ENCODE measurements at regions not wholly inside any gene's neighbourhood (a gene's known extent, or its start where the extent isn't known, plus 50 kb on each side); places are given as distances from the start of the nearest gene placed in this dataset.
A peak's percentile ranks its signal among the peaks of the same experiment; 100 is the strongest.

GRCh38 chr9:2465921-2466460 lies 155.6 kb upstream of the VLDLR start (continued):
- TF ChIP-seq, protein P1, sequence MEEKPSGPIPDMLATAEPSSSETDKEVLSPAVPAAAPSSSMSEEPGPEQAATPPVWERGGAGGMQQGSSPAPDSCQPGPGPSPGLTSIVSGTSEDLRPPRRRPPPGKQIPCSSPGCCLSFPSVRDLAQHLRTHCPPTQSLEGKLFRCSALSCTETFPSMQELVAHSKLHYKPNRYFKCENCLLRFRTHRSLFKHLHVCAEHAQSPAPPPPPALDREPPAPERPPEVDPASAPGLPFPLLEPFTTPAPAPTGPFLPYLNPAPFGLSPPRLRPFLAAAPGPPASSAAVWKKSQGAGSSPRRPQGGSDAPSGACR (CRISPR knock-in tag; IDR thresholded peaks at IDR 0.05) = no peak
- TF ChIP-seq ATF2 (CRISPR knock-in tag; IDR thresholded peaks at IDR 0.05) (peak; percentile 70; the same call in 1 of the 2 replicates), ZNF331 (CRISPR knock-in tag; IDR thresholded peaks at IDR 0.05) (peak; percentile 40; the same call in 1 of the 2 replicates), CEBPB (IDR thresholded peaks at IDR 0.05; ENCODE audit: borderline replicate concordance, low read depth, low read length) (peak; percentile 80), MAFF (IDR thresholded peaks at IDR 0.05; ENCODE audit: low read depth, low read length) (peak; percentile 80), ATF4 (CRISPR knock-in tag; IDR thresholded peaks at IDR 0.05) (peak in 1 of 2 experiments; percentile 59; a peak in 2 of 4 replicates), ZSCAN9 (CRISPR knock-in tag; IDR thresholded peaks at IDR 0.05; ENCODE audit: borderline replicate concordance) (0 out of 2 replicates have a peak, but pooled peaks have one; percentile 28), ZGPAT (CRISPR knock-in tag; IDR thresholded peaks at IDR 0.05) (0 out of 2 replicates have a peak, but pooled peaks have one; percentile 27), FOXO1 (CRISPR knock-in tag; IDR thresholded peaks at IDR 0.05) (no peak), ZNF644 (CRISPR knock-in tag; IDR thresholded peaks at IDR 0.05; ENCODE audit: low read depth) (peak; percentile 84), HOMEZ (CRISPR knock-in tag; IDR thresholded peaks at IDR 0.05; ENCODE audit: low read depth) (peak; percentile 69; the same call in 1 of the 2 replicates), NFYC (CRISPR knock-in tag; IDR thresholded peaks at IDR 0.05) (0 out of 2 replicates have a peak, but pooled peaks have one; percentile 21), THAP11 (CRISPR knock-in tag; IDR thresholded peaks at IDR 0.05) (0 out of 2 replicates have a peak, but pooled peaks have one; percentile 22), ESRRA (CRISPR knock-in tag; IDR thresholded peaks at IDR 0.05; ENCODE audit: low read depth) (no peak), EP300 (IDR thresholded peaks at IDR 0.05; ENCODE audit: low read depth in 2 of 2, low read length in 2 of 2) (peak in 1 of 2 experiments; percentile 12; a peak in 1 of 4 replicates), EP300 (CRISPR knock-in tag; IDR thresholded peaks at IDR 0.05; ENCODE audit: borderline replicate concordance) (no peak), SIX1 (CRISPR knock-in tag; IDR thresholded peaks at IDR 0.05; ENCODE audit: borderline replicate concordance) (peak; percentile 94), CEBPG (CRISPR knock-in tag; IDR thresholded peaks at IDR 0.05) (peak; percentile 78), PCBP2 (optimal IDR thresholded peaks at IDR 0.05; ENCODE audit: low read depth, low read length, poor library complexity, severe bottlenecking) (no peak), PPARG (CRISPR knock-in tag; conservative IDR thresholded peaks at IDR 0.05) (0 out of 2 replicates have a peak, but pooled peaks have one; percentile 19), HNF4A (CRISPR knock-in tag; IDR thresholded peaks at IDR 0.05) (peak; percentile 82), HNF4G (IDR thresholded peaks at IDR 0.05; ENCODE audit: borderline replicate concordance, low read depth, low read length) (peak; percentile 80; the same call in 1 of the 2 replicates), HNF4G (CRISPR knock-in tag; IDR thresholded peaks at IDR 0.05; ENCODE audit: borderline replicate concordance, low read depth) (peak; percentile 77; the same call in 1 of the 2 replicates), KLF16 (CRISPR knock-in tag; IDR thresholded peaks at IDR 0.05) (0 out of 4 replicates have a peak, but pooled peaks of 1 of the 2 experiments have one; percentile 27)
- TF ChIP-seq, protein P2, sequence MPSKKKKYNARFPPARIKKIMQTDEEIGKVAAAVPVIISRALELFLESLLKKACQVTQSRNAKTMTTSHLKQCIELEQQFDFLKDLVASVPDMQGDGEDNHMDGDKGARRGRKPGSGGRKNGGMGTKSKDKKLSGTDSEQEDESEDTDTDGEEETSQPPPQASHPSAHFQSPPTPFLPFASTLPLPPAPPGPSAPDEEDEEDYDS (CRISPR knock-in tag; IDR thresholded peaks at IDR 0.05) = 0 out of 2 replicates have a peak, but pooled peaks have one; percentile 20

Data from HepG2 (cell line).